Esophagus mucosa (tissue), 1 donor: ENCODE measurements at regions not wholly inside any gene's neighbourhood (a gene's known extent, or its start where the extent isn't known, plus 50 kb on each side); places are given as distances from the start of the nearest gene placed in this dataset.
A peak's percentile ranks its signal among the peaks of the same experiment; 100 is the strongest.

Experiments used
- ATAC-seq: fragments of 200-7000 bp; cut with Tn5 transposase; one replicate; pipeline ENCODE4 v1.9.1; 2020
- donor health status: DM: yes; HTN: yes; CAD: no.

GRCh38 chr11:79794484-79795393 lies 353.9 kb upstream of the TENM4 start:
- ATAC-seq = no peak

- ATAC-seq = no peak
These were observed 353.2 kb upstream of the TENM4 start for GRCh38 chr11:79794057-79794456.

- no peak for ATAC-seq
These were observed 346.1 kb upstream of the TENM4 start for GRCh38 chr11:79786961-79787360.

GRCh38 chr11:79783833-79784232 lies 343.0 kb upstream of the TENM4 start:
- ATAC-seq = no peak

DNA sequence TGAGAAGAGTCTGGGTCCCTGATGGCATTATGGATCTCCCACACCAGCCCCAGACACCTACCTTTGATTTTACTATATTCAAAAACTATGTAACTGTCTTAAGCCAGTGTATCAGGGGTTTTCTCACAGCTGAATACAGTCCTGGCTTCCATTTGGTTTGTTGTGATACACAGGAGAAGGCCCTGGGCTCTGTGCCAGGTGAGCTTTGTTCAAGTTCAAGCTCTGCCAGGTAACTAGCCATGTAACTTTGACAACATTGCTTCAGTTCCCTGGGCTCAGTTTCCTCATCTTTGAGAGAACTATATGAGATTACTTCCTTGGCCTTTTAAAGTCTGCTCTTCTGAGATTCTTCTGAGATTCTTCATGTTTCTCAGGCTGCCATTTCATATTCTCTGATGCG lies 327.5 kb upstream of the TENM4 start:
- ATAC-seq = no peak

GRCh38 chr11:79762279-79762921 lies 321.6 kb upstream of the TENM4 start:
- ATAC-seq = no peak

- no peak for ATAC-seq
These were observed 317.5 kb upstream of the TENM4 start for GRCh38 chr11:79758325-79758724.

DNA sequence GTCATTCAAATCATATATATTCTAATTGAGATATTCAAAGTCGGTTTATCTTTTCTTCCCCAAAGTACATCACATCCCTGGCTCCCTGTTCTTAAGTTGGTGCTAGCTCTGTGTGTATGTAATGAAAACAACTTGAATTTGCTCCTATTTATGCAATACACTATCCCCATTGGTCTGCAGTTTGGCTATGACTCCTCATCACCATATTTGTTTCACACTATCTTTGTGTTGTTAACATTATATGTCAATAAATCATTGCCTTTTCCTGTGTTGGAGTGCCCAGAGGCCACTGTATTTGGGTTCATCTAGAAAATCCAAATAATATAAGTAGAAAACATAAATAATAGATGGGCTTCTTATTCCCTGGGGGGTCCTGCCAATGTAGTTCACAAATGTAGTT lies 306.6 kb upstream of the TENM4 start:
- no peak for ATAC-seq

- ATAC-seq = no peak
These were observed 304.1 kb upstream of the TENM4 start for GRCh38 chr11:79744941-79745340.

GRCh38 chr11:79742176-79742575 lies 301.3 kb upstream of the TENM4 start:
- ATAC-seq = no peak

DNA sequence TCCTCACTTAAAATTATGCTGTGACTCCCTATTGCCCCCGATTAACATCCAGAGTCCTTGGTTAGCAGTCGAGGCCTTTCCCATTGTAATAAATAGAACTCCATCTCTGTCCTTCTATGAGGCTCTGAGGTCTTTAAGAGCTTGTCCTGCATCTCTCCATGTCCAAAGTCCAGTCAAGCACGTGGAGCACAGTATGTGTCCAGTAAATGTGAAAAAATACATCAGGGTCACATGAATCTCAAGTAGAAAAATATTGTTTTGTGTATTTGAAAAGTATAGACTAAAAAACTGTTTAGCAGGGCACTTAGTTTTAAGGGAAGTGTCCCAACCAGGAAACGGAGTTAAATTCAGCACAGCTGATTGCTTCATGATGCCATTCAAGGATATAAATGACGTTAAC lies 298.8 kb upstream of the TENM4 start:
- no peak for ATAC-seq

DNA sequence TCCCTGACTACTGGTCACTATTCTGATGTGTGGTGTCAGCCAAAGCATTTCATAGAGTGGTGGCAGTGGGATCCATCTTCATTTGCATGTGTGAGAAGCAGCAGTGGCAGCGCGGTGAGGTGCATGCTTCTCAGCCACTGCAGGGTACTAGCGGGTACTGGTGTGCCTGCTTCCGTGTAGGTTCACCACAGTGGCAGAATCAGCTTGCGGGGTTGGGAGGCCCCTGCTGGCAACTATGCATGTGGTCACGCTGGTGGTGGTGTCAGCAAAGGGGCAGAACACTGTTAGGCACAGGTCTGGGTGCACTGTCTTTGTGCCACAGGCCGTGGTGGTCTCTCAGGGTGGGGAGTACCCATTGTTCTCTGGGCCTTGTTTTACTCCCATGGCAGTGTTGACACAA lies 286.4 kb upstream of the TENM4 start:
- no peak for ATAC-seq

DNA sequence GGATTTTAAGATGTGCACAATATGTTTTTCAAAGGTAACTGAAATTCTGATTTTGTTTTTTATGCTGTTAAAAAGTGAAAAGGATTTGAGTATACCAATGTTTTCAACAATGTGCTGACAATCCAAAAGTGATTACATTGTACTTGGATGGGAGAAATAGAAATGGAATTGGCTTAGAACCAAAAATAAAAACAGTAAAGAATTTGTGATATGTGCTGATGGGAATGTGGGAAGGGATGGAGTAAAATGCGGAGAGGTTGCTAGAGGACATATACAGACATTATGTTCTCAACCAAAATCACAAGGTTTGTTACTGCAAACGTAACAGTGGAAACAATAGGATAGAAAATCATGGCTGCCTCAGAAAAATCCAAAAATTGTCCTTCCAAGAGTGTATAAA lies 279.3 kb upstream of the TENM4 start:
- no peak for ATAC-seq

- ATAC-seq = peak; percentile 57
These were observed 267.6 kb upstream of the TENM4 start for GRCh38 chr11:79708319-79708932.

DNA sequence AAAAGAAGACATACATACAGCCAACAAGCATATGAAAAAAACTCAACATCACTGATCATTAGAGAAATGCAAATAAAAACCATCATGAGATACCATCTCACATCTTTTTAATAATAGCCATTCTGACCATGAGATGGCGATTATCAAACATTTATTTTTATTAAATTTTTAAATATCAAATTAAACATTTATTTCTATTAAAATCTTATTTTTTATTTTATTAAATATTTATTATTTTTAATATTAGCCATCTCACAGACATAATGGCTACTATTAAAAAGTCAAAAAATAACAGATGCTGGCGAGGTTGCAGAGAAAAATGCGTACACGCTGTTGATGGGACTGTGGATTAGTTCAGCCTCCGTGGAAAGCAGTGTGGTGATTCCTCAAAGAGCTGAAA lies 264.8 kb upstream of the TENM4 start:
- no peak for ATAC-seq

DNA sequence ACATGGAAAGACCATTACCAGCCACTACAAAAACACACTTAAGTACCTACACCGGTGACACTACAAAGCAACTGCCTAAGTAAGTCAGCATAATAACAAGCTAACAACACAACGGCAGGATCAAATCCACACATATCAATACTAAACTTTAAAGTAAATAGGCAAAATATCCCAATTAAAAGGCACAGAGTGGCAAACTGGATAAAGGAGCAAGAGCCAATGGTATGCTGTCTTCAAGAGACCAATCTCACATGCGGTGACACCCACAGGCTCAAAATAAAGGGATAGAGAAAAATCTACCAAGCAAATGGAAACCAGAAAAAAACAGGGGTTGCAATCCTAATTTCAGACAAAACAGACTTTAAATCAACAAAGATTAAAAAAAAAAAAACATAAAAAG lies 261.5 kb upstream of the TENM4 start:
- ATAC-seq = no peak

GRCh38 chr11:79699246-79699645 lies 258.4 kb upstream of the TENM4 start:
- ATAC-seq = no peak

GRCh38 chr11:79697905-79698304 lies 257.1 kb upstream of the TENM4 start:
- no peak for ATAC-seq

DNA sequence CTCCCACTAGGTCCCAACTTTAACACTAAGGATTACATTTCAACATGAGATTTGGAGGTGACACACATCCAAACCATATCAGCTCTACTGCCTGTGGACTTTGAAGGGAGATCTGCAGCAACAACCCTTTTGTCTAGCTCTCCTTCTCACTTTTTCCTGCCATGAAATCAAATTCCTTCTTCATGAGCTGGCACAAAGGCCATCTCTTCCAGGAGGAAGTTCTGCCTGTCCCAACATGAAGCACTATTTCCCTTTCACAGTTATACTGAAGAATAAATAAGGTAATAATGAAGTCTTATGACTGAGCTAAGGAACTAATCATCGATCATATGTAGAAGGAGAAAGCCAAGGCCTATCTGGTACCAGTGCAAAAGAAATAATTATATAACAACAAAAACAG lies 253.5 kb upstream of the TENM4 start:
- ATAC-seq = peak; percentile 27

GRCh38 chr11:79691445-79691844 lies 250.6 kb upstream of the TENM4 start:
- peak; percentile 89 for ATAC-seq

GRCh38 chr11:79686703-79687419 lies 246.0 kb upstream of the TENM4 start:
- ATAC-seq = peak; percentile 76

- ATAC-seq = no peak
These were observed 243.1 kb upstream of the TENM4 start for GRCh38 chr11:79683930-79684329.
